ENCODE measurements at regions not wholly inside any gene's neighbourhood (a gene's known extent, or its start where the extent isn't known, plus 50 kb on each side); places are given as distances from the start of the nearest gene placed in this dataset.

DNA sequence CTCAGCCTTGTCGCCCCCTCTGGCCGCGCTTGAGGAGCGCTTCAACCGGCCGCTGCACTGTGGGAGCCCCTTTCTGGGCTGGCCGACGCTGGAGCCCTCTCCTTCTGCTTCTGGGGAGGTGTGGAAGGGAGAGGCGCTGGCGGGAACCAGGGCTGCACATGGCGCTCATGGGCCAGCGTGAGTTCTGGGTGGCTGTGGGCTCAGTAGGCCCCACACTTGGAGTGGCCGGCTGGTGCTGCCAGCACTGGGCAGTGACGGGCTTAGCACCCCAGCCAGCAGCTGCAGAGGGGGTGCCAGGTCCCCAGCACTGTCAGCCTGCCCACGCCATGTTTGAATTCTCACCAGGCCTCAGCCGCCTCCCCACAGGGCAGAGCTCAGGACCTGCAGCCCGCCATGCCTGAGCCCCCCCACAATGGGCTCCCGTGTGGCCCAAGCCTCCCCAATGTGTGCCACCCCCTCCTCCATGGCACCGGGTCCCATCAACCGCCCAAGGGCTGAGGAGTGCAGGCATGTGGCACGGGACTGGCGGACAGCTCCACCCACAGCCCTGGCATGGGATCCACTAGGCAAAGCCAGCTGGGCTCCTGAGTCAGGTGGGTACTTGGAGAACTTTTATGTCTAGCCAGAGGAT is 615.2 kb downstream of the TRIML1 start:
- Histone ChIP-seq H3K36me3 (replicated peaks; ENCODE audit: low read depth, low read length) (no peaks in the 10 kb centered on the region), H3K4me2 (ENCODE audit: low read length) (no peak overlapping the region), H3K9me3 (ENCODE audit: insufficient read depth, low read length) (no peaks in the 10 kb centered on the region), H3K27ac (ENCODE audit: low read length) (no peak overlapping the region), H4K20me1 (ENCODE audit: insufficient read depth, low read length) (no peaks in the 10 kb centered on the region), H3K9ac (ENCODE audit: low read length) (no peak overlapping the region), H3K4me3 (ENCODE audit: low read length) (no peak overlapping the region), H3K27me3 (ENCODE audit: low read depth, low read length) (no peaks in the 10 kb centered on the region), H2AFZ (ENCODE audit: low read depth, low read length) (no peak overlapping the region), H3K4me1 (ENCODE audit: low read length) (no peaks in the 10 kb centered on the region), H3K79me2 (ENCODE audit: low read length) (no peaks in the 10 kb centered on the region)
- TF ChIP-seq EZH2phosphoT487 (IDR thresholded peaks at IDR 0.05; ENCODE audit: low read depth) = no peak
- TF ChIP-seq, protein P1, sequence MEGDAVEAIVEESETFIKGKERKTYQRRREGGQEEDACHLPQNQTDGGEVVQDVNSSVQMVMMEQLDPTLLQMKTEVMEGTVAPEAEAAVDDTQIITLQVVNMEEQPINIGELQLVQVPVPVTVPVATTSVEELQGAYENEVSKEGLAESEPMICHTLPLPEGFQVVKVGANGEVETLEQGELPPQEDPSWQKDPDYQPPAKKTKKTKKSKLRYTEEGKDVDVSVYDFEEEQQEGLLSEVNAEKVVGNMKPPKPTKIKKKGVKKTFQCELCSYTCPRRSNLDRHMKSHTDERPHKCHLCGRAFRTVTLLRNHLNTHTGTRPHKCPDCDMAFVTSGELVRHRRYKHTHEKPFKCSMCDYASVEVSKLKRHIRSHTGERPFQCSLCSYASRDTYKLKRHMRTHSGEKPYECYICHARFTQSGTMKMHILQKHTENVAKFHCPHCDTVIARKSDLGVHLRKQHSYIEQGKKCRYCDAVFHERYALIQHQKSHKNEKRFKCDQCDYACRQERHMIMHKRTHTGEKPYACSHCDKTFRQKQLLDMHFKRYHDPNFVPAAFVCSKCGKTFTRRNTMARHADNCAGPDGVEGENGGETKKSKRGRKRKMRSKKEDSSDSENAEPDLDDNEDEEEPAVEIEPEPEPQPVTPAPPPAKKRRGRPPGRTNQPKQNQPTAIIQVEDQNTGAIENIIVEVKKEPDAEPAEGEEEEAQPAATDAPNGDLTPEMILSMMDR (IDR thresholded peaks at IDR 0.05; ENCODE audit: low read depth, low read length) = no peak

DNA sequence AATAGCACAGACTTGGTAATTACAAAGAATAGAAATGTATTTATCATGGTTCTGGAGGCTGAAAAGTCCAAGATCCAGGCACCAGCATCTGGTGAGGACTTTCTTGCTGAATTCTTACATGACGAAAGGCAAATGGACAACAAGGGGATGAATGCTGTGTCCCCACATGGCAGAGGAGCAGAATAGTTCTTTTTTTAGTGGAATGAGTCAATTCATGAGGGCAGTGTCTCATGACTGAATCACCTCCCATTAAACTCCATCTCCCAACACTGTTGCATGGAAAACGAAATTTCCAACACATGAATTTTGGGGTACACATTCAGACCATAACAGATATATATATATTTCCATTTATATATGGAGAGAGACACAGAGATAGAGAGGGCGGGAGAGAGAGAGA is 628.3 kb downstream of the TRIML1 start:
- Histone ChIP-seq H3K36me3 (replicated peaks; ENCODE audit: low read depth, low read length) (no peaks in the 10 kb centered on the region), H3K27ac (ENCODE audit: low read length) (no peak overlapping the region), H3K27me3 (ENCODE audit: low read depth, low read length) (no peaks in the 10 kb centered on the region), H3K4me3 (ENCODE audit: low read length) (no peak overlapping the region), H3K9me3 (ENCODE audit: insufficient read depth, low read length) (no peaks in the 10 kb centered on the region), H3K4me1 (ENCODE audit: low read length) (no peaks in the 10 kb centered on the region), H4K20me1 (ENCODE audit: insufficient read depth, low read length) (no peaks in the 10 kb centered on the region), H3K4me2 (ENCODE audit: low read length) (no peak overlapping the region), H3K9ac (ENCODE audit: low read length) (no peak overlapping the region), H3K79me2 (ENCODE audit: low read length) (no peaks in the 10 kb centered on the region), H2AFZ (ENCODE audit: low read depth, low read length) (no peak overlapping the region)
- TF ChIP-seq EZH2phosphoT487 (IDR thresholded peaks at IDR 0.05; ENCODE audit: low read depth) = no peak
- TF ChIP-seq, protein P1 (IDR thresholded peaks at IDR 0.05; ENCODE audit: low read depth, low read length) = no peak

GRCh38 chr4:188778905-188779304 is 639.7 kb downstream of the TRIML1 start:
- TF ChIP-seq, protein P1 (IDR thresholded peaks at IDR 0.05; ENCODE audit: low read depth, low read length) = no peak
- no peak for TF ChIP-seq EZH2phosphoT487 (IDR thresholded peaks at IDR 0.05; ENCODE audit: low read depth)
- H3K4me1 ChIP-seq (ENCODE audit: low read length) = no peaks in the 10 kb centered on the region
- no peak overlapping the region for H2AFZ ChIP-seq (ENCODE audit: low read depth, low read length)
- H3K9me3 ChIP-seq (ENCODE audit: insufficient read depth, low read length) = no peaks in the 10 kb centered on the region
- no peak overlapping the region for H3K9ac ChIP-seq (ENCODE audit: low read length)
- no peaks in the 10 kb centered on the region for H4K20me1 ChIP-seq (ENCODE audit: insufficient read depth, low read length)
- no peak overlapping the region for H3K27ac ChIP-seq (ENCODE audit: low read length)
- H3K27me3 ChIP-seq (ENCODE audit: low read depth, low read length) = no peaks in the 10 kb centered on the region
- no peaks in the 10 kb centered on the region for H3K36me3 ChIP-seq (replicated peaks; ENCODE audit: low read depth, low read length)
- H3K4me2 ChIP-seq (ENCODE audit: low read length) = no peak overlapping the region
- no peaks in the 10 kb centered on the region for H3K79me2 ChIP-seq (ENCODE audit: low read length)
- no peak overlapping the region for H3K4me3 ChIP-seq (ENCODE audit: low read length)

- Histone ChIP-seq H3K4me3 (ENCODE audit: low read length) (no peak overlapping the region), H3K79me2 (ENCODE audit: low read length) (no peaks in the 10 kb centered on the region), H4K20me1 (ENCODE audit: insufficient read depth, low read length) (no peaks in the 10 kb centered on the region), H3K27ac (ENCODE audit: low read length) (no peak overlapping the region), H3K9me3 (ENCODE audit: insufficient read depth, low read length) (no peaks in the 10 kb centered on the region), H3K27me3 (ENCODE audit: low read depth, low read length) (no peaks in the 10 kb centered on the region), H3K36me3 (replicated peaks; ENCODE audit: low read depth, low read length) (no peaks in the 10 kb centered on the region), H3K4me1 (ENCODE audit: low read length) (no peaks in the 10 kb centered on the region), H3K4me2 (ENCODE audit: low read length) (no peak overlapping the region), H3K9ac (ENCODE audit: low read length) (no peak overlapping the region), H2AFZ (ENCODE audit: low read depth, low read length) (no peak overlapping the region)
- TF ChIP-seq EZH2phosphoT487 (IDR thresholded peaks at IDR 0.05; ENCODE audit: low read depth) = no peak
- TF ChIP-seq, protein P1 (IDR thresholded peaks at IDR 0.05; ENCODE audit: low read depth, low read length) = no peak
Observed at GRCh38 chr4:188779581-188779980, 640.3 kb downstream of the TRIML1 start.
